KOPT-K1 (cell line): ENCODE measurements at regions not wholly inside any gene's neighbourhood (a gene's known extent, or its start where the extent isn't known, plus 50 kb on each side); places are given as distances from the start of the nearest gene placed in this dataset.

Experiments used
- H3K27ac ChIP-seq: fragments of 200-600 bp; sonication (generic); 2 replicates; pipeline ENCODE4 v1.5.1; 2016; ENCODE audit warnings: antibody characterized with exemption, mild to moderate bottlenecking, low read depth, low read length; ENCODE audit not compliant: poor library complexity, severe bottlenecking
- H3K36me3 ChIP-seq: fragments of 200-600 bp; sonication (generic); 2 replicates; pipeline ENCODE4 v1.5.1; 2017; ENCODE audit warnings: antibody characterized with exemption, mild to moderate bottlenecking, low read length, moderate library complexity; ENCODE audit not compliant: insufficient read depth
- H3K9me3 ChIP-seq: fragments of 200-600 bp; sonication (generic); 2 replicates; pipeline ENCODE4 v1.5.1; 2017; ENCODE audit warnings: antibody characterized with exemption, low read length, mild to moderate bottlenecking; ENCODE audit not compliant: insufficient read depth, poor library complexity, severe bottlenecking

DNA sequence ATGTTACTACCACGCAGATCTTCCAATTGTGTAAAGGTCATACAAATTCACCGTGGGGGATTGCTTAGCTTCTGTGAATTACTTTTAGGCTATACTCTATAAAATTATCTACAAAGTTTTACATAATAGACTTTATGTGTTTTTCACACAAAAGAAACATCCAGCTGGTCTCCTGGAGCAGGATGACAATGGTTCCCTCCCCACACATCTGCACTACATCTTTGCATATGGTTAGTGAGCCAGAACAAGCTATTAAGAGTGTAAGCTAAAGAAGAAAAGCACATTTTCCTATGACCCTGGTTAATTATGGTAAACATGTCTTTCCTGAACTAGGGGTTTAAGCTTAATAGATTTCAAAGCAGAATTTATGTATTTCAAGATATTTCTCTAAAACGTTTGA lies 295.1 kb downstream of the ASXL3 start:
- H3K36me3 ChIP-seq, result no peaks in the 10 kb centered on the region
- no peak overlapping the region for H3K27ac ChIP-seq
- H3K9me3 ChIP-seq, result no peaks in the 10 kb centered on the region

DNA sequence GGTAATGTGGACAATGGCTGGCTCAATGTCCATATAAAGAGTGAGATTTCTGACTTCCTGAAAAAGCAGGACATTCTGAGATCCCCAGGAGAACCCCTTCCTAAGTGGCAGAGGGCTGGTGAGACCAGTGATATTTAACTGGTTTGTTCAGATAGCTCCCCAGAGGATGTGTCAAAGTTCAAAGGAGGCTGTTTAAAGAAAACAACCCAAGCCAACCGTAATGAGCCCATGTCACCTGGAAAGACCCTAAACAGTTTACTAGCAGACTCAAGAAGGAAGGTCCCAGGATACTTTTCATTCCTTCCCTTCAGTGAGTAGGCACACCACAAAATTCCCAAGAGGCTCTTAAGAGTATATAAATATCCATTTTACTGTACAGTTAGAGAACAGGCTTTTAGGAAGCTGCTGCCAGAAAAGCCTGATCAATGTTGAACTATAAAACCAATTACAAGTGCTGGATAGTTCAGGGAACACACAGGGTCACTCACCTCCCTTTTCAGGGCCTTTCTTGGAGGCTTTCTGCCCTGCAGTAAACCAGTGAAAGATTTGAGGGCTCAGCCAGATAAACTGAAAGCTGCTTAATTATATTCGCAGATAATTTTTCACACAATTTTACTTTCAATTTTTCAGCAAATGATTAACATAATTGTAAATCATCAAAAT lies 293.5 kb downstream of the ASXL3 start:
- H3K27ac ChIP-seq, result no peak overlapping the region
- H3K36me3 ChIP-seq, result no peaks in the 10 kb centered on the region
- no peaks in the 10 kb centered on the region for H3K9me3 ChIP-seq

- no peaks in the 10 kb centered on the region for H3K36me3 ChIP-seq
- H3K9me3 ChIP-seq, result no peaks in the 10 kb centered on the region
- H3K27ac ChIP-seq, result no peak overlapping the region
Measured at GRCh38 chr18:33870059-33870458, 292.0 kb downstream of the ASXL3 start.

DNA sequence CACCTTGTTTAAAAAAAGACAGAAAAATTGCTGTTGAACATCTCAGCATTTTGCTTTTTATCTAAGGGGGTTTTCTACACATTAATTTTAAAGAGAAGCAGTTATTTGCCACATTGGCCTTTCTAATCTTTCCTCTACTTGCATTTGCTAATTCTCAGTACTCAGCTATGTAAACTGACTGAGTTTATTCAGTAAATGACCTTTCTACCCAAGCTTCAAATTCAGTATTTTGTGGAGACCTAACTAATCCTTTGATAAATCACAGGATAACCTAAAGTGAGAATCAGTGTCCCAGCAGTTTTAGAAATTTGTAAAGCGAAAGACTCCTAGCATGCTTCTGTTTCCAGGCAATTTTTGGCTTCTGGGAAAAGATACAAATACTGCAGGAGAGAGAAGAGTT lies 288.4 kb downstream of the ASXL3 start:
- Histone ChIP-seq H3K27ac (no peak overlapping the region), H3K9me3 (peaks cover 15% of the 10 kb centered on the region)

GRCh38 chr18:33863912-33864311 lies 285.9 kb downstream of the ASXL3 start:
- peaks cover 15% of the 10 kb centered on the region for H3K9me3 ChIP-seq
- no peak overlapping the region for H3K27ac ChIP-seq
- no peaks in the 10 kb centered on the region for H3K36me3 ChIP-seq

More for the DNA sequence above, 288.4 kb downstream of the ASXL3 start:
- no peaks in the 10 kb centered on the region for H3K36me3 ChIP-seq

DNA sequence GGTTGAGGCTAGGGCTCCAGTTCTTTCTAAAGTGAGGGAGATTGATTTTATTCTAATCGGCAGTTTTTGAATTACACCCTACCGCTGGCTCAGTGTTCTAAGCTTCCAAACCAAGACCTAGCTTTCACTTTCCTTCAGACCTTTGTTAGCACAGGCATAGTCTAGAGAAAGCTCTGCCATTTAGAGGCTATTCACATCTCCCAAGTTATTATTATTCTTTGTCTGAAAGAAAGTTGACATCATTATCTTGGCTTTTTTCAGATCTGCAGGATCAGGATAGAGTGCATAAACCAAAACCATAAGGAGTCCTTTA lies 276.8 kb downstream of the ASXL3 start:
- Histone ChIP-seq H3K36me3 (no peaks in the 10 kb centered on the region), H3K9me3 (no peaks in the 10 kb centered on the region), H3K27ac (no peak overlapping the region)

- no peaks in the 10 kb centered on the region for H3K36me3 ChIP-seq
- H3K9me3 ChIP-seq, result no peaks in the 10 kb centered on the region
- no peak overlapping the region for H3K27ac ChIP-seq
Measured at GRCh38 chr18:33854086-33854826, 276.2 kb downstream of the ASXL3 start.

- H3K27ac ChIP-seq, result no peak overlapping the region
- no peaks in the 10 kb centered on the region for H3K36me3 ChIP-seq
- H3K9me3 ChIP-seq, result no peaks in the 10 kb centered on the region
Measured at GRCh38 chr18:33853187-33853586, 275.2 kb downstream of the ASXL3 start.

- Histone ChIP-seq H3K9me3 (no peaks in the 10 kb centered on the region), H3K36me3 (no peaks in the 10 kb centered on the region), H3K27ac (no peak overlapping the region)
Measured at GRCh38 chr18:33851546-33852078, 273.6 kb downstream of the ASXL3 start.

DNA sequence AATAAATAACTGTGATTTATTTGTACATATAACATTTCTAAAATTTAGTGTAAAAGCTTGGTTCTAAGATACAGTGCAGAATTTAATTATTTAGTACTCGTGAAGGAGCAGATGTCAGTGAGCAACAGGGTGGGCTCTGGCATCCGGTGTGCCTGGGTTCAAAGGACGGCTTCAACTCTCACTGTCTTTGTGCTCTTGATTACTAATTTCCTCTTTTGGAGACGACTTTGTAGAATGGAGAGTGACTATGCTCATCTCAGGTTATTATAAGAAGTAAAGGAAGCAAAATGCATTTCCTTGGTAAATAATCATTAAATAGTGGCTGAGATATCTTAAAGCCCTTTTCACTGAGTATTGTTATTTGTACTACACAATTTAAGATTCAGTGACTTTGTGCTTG lies 271.7 kb downstream of the ASXL3 start:
- Histone ChIP-seq H3K36me3 (no peaks in the 10 kb centered on the region), H3K9me3 (no peaks in the 10 kb centered on the region), H3K27ac (no peak overlapping the region)

DNA sequence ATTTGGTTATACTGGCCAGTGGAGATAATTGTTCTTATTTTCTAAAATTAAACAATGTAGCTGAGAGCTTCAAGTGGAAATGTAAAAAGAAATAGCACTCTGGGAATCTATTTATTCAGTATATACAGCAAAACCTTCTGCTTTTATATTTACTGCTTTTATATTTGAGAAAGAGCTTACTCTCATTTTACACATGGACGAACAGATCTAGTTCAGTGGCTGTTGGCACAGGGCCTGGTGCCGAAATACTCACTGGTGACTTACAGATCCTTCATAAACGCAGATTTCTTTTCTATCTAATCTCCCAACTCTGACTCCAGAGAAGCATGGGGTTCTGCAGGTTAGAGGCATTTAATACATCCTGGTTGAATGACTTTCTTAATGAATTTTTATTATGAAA lies 266.2 kb downstream of the ASXL3 start:
- no peak overlapping the region for H3K27ac ChIP-seq
- no peaks in the 10 kb centered on the region for H3K9me3 ChIP-seq
- H3K36me3 ChIP-seq, result no peaks in the 10 kb centered on the region

- Histone ChIP-seq H3K36me3 (no peaks in the 10 kb centered on the region), H3K9me3 (no peaks in the 10 kb centered on the region), H3K27ac (no peak overlapping the region)
Measured at GRCh38 chr18:33841221-33841967, 263.4 kb downstream of the ASXL3 start.

GRCh38 chr18:33840212-33840593 lies 262.2 kb downstream of the ASXL3 start:
- H3K36me3 ChIP-seq, result no peaks in the 10 kb centered on the region
- no peaks in the 10 kb centered on the region for H3K9me3 ChIP-seq
- H3K27ac ChIP-seq, result no peak overlapping the region

- Histone ChIP-seq H3K27ac (no peak overlapping the region), H3K9me3 (no peaks in the 10 kb centered on the region), H3K36me3 (no peaks in the 10 kb centered on the region)
Measured at GRCh38 chr18:33839452-33840211, 261.6 kb downstream of the ASXL3 start.

DNA sequence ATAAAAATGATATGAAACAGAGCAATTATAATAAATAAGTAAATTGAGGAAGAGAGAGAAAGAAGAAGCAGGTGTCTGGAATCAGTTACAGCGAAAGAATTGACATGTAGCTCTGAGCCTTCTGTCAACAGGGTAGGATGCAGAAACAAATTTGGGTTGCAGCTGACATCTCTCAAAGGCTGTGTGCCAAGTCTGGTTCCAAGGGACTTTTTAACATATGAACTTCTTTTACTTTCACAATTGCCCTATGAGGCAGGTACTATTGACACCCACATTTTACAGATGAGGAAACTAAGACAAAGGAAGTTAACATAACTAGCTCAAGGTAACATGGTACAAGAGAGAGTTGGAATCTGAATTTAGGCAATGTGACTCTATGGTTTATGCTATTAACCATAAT lies 260.0 kb downstream of the ASXL3 start:
- no peaks in the 10 kb centered on the region for H3K36me3 ChIP-seq
- H3K9me3 ChIP-seq, result no peaks in the 10 kb centered on the region
- H3K27ac ChIP-seq, result no peak overlapping the region
